ENCODE measurements at regions not wholly inside any gene's neighbourhood (a gene's known extent, or its start where the extent isn't known, plus 50 kb on each side); places are given as distances from the start of the nearest gene placed in this dataset.

- DNase-seq: no peak
These were observed 91.2 kb upstream of the STARD3NL start for GRCh38 chr7:38086857-38087256.

- no peak for DNase-seq
These were observed 75.5 kb upstream of the STARD3NL start for GRCh38 chr7:38102507-38102906.

DNA sequence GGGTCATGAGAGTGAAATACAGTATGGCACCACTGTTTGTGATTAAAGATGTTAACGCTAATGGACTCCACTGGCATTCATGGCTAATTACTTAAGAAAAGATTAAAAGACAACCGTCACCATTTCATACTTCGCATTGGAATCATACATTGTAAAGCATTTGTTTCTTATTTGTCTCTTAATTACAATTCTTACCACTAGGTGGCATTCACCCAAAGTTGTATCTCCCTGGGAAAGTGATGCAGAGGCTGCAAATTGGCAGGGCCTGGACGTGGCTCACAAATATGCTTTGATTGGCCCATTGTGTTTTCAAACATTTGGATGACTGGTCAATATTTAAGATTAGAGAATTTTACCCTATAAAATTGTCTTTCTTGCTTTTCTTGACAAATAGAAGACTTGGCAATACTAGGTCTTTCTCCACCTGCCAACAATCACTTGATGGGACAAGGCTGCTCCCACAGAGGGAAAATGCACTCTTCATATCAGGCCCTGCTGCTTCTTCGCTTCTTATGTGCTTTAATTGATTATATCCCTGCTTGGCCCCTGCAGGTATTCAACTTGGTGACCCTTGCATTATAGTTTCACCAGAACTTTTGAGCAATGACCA, 72.1 kb upstream of the STARD3NL start:
- peak; percentile 1 for DNase-seq

DNA sequence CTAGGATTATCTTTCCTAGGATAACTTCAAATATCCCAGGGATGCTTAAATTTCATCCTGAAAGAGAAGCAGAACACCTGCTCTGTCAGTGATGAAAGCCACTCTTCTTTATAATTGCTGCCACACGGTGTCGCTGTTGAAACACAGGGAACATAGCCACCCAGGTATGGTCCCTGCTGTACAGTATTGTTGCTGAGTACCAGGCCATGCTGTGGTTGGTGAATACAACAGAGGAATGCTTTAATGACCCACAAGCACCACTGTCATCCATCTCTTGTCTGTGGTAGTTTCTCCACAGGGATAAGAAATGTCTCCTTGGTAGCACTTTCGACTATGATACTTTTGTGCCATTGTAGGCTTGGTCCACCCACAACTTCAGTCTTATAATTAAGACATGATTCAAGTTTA, 70.6 kb upstream of the STARD3NL start:
- peak; percentile 24 for DNase-seq

GRCh38 chr7:38112075-38112474, 66.0 kb upstream of the STARD3NL start:
- no peak for DNase-seq

GRCh38 chr7:38120076-38120475, 58.0 kb upstream of the STARD3NL start:
- no peak for DNase-seq

DNA sequence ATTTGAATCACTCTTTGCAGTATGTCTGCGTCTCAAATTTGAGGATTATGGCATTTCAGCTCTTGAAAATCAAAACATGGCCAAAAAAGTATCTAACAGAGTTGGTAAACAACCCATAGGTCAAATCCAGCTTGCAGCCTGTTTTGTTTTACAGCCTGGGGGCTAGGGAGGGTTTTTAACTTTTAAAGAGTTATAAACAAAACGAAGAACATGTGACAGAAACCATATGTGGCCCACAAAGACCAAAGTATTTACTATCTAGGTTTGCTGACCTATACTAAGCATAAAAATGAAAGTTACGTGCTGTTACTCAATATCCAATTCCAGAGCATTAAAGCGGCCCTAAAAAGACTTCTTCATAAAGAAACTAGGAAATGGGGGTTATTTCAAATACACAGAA, 55.5 kb upstream of the STARD3NL start:
- DNase-seq: no peak

DNA sequence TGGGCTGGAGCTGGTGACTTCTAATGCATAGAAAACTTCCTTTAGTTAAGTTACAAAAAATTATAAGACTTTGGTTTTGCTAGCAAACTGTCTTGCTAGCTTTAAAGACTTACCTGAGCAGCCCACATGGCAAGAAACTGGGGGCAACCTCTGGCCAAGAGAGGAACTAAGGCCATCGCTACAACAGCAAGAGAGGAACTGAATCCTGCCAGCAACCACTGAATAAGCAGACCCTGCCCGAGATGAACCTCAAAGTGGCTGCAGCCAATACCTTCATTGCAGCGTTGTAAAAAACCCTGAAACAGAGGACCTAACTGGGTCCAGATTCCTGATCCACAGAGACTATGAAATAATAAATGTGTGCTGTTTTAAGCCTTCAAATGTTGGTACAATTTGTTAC, 54.6 kb upstream of the STARD3NL start:
- DNase-seq: no peak

DNA sequence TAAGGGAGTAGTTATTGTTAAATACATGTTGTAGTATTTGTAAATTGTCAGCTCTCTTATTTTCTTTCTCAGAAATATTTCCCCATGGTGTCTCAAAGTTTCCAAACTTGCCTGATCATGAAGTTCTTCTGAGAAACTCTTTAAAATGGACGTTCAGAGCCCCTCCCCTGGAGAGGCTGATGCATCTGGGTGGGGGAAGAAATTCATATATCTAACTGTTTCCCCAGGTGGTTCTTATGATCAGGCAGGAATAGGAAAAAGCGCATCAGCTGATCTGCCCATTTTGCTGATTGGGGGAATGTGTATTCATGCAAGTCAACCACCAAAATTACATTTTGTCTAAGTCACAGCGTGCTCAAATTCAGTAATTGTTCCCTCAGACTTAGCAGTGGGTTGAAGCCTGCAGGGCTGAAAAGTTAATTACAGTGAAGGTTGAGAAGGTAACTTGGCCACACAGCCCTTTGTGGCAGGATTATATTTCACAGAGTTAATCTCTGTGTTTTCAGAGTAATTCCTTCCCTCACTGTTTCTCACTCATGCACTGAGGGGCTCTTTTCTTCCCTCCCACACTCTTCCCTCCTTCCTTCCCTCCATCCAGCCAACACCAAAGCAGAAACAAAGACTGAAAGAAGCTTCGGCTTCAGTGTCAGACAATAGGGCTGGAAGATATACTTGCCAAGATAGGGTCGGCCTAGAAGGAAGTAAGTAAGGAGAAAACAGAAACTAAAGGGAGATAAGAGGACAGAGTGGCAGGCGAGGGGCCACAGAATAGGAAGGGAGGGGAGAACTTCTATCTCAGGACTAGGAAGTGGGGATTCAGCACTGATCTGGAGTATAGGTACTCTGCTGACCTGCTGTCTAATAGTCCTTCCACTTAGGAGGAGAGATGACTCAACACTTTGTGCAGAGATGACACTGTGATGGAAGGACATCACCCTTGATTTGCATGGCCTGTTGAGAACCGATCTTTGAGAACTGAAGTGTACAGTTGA, 50.5 kb upstream of the STARD3NL start:
- DNase-seq: no peak
